ENCODE measurements at regions not wholly inside any gene's neighbourhood (a gene's known extent, or its start where the extent isn't known, plus 50 kb on each side); places are given as distances from the start of the nearest gene placed in this dataset.

- TF ChIP-seq, protein P1, sequence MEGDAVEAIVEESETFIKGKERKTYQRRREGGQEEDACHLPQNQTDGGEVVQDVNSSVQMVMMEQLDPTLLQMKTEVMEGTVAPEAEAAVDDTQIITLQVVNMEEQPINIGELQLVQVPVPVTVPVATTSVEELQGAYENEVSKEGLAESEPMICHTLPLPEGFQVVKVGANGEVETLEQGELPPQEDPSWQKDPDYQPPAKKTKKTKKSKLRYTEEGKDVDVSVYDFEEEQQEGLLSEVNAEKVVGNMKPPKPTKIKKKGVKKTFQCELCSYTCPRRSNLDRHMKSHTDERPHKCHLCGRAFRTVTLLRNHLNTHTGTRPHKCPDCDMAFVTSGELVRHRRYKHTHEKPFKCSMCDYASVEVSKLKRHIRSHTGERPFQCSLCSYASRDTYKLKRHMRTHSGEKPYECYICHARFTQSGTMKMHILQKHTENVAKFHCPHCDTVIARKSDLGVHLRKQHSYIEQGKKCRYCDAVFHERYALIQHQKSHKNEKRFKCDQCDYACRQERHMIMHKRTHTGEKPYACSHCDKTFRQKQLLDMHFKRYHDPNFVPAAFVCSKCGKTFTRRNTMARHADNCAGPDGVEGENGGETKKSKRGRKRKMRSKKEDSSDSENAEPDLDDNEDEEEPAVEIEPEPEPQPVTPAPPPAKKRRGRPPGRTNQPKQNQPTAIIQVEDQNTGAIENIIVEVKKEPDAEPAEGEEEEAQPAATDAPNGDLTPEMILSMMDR (IDR thresholded peaks at IDR 0.05; ENCODE audit: insufficient read depth, low read length, poor library complexity, severe bottlenecking), result no peak
- H3K4me3 ChIP-seq (replicated peaks; ENCODE audit: low read depth, low read length), result no peak overlapping the region
- H3K27me3 ChIP-seq (replicated peaks; ENCODE audit: control insufficient read depth, insufficient read depth, low read length), result no peaks in the 10 kb centered on the region
- DNase-seq (ENCODE audit: extremely low read depth, insufficient read length), result no peak
- no peaks in the 10 kb centered on the region for H3K36me3 ChIP-seq (ENCODE audit: control insufficient read depth, insufficient read depth, low read length)
Observed at GRCh38 chr15:25179673-25180511, 225.1 kb downstream of the SNRPN start.

DNA sequence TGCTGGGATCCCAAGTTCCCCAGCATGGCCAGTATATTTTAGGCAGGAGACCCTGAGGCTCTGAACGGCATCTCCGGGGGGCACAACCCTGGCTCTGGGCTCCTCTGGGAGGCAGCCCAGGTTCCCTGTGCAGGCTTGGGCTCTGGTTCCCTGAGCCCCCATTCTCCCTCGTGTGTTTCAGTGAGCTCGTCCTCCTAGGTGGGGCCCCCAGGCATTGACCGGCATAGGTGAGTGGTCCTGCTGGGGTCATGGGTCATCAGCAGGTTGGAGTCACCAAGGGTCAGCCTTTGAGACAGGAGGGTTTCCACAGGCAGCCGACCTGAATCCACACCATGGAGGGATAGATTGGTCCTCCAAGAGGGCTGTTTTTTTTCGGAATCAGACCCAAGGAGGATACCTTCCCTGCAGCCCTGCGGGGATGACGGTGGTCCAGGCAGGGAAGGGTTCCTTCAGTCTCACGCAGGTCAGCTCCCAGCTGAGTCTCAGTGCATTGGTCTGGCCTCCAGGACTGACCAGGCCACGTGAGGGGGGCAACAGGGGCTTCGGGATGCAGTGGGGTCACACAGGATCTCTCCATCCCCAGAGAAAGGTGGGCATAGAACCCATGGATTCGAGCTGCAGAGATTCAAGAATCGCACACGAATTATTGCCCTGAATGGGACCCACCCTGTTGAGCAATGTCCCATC, 226.0 kb downstream of the SNRPN start:
- DNase-seq (ENCODE audit: extremely low read depth, insufficient read length), result no peak
- TF ChIP-seq, protein P1 (IDR thresholded peaks at IDR 0.05; ENCODE audit: insufficient read depth, low read length, poor library complexity, severe bottlenecking), result no peak
- no peaks in the 10 kb centered on the region for H3K27me3 ChIP-seq (replicated peaks; ENCODE audit: control insufficient read depth, insufficient read depth, low read length)
- no peak overlapping the region for H3K4me3 ChIP-seq (replicated peaks; ENCODE audit: low read depth, low read length)
- H3K36me3 ChIP-seq (ENCODE audit: control insufficient read depth, insufficient read depth, low read length), result no peaks in the 10 kb centered on the region

DNA sequence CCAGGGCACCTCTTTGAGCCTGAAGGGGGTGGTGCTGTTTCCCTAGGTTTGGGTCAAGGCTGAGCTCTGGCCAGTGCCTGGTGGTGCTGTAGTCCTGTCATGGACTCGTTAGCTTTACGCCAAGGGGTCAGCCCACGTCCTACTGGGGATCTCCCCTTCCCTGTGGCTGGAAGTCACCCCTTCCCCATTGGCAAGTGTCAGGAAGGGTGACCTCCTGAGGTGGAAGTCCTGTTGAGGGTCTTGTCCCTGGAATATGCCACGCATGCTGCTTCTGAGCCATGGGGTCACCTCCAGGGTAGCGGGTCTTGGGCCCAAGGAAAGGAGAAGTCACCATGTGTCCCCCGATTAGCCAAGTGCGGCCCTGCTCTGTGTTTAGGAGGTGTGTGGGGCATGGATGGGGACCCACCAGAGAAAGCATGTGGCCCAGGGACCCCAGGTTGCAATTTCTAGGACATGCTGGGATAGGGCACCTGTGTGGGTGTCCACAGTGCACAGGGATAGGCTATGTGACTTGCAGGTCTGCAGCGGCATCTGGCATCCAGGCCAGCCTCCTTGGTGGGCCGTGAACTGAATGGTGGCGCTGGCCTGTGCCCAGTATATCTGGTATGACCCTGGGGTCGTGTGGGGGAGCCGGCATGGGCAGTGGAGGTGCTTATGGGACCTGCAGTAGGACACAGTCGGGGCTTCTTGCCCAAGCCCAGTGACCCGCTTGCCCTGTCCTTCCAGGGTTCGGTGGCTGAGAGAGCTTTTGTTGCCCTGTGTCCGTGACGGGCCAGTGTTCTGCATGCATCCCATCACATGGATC, 226.7 kb downstream of the SNRPN start:
- Histone ChIP-seq H3K27me3 (replicated peaks; ENCODE audit: control insufficient read depth, insufficient read depth, low read length) (no peaks in the 10 kb centered on the region), H3K36me3 (ENCODE audit: control insufficient read depth, insufficient read depth, low read length) (no peaks in the 10 kb centered on the region), H3K4me3 (replicated peaks; ENCODE audit: low read depth, low read length) (no peak overlapping the region)
- DNase-seq (ENCODE audit: extremely low read depth, insufficient read length), result no peak
- TF ChIP-seq, protein P1 (IDR thresholded peaks at IDR 0.05; ENCODE audit: insufficient read depth, low read length, poor library complexity, severe bottlenecking), result no peak

DNA sequence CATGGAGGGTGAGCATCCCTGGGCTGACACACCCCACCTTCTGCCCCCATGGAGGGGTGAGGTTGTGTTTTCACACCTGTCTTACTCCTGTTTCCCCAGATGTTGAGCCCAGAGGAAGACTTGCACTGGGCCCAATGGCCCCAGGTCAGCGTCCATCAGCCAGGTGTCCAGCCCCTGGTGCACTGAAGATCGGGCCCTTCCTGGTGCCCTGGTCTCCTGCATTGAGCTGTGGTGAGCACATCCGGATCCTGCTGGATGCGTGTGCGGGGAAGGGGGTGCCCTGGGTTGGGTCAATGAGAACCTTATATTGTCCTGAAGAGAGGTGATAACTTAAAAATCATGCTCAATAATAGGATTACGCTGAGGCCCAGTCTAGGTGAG, 227.3 kb downstream of the SNRPN start:
- Histone ChIP-seq H3K4me3 (replicated peaks; ENCODE audit: low read depth, low read length) (no peak overlapping the region), H3K36me3 (ENCODE audit: control insufficient read depth, insufficient read depth, low read length) (no peaks in the 10 kb centered on the region), H3K27me3 (replicated peaks; ENCODE audit: control insufficient read depth, insufficient read depth, low read length) (no peaks in the 10 kb centered on the region)
- DNase-seq (ENCODE audit: extremely low read depth, insufficient read length), result no peak
- TF ChIP-seq, protein P1 (IDR thresholded peaks at IDR 0.05; ENCODE audit: insufficient read depth, low read length, poor library complexity, severe bottlenecking), result no peak

DNA sequence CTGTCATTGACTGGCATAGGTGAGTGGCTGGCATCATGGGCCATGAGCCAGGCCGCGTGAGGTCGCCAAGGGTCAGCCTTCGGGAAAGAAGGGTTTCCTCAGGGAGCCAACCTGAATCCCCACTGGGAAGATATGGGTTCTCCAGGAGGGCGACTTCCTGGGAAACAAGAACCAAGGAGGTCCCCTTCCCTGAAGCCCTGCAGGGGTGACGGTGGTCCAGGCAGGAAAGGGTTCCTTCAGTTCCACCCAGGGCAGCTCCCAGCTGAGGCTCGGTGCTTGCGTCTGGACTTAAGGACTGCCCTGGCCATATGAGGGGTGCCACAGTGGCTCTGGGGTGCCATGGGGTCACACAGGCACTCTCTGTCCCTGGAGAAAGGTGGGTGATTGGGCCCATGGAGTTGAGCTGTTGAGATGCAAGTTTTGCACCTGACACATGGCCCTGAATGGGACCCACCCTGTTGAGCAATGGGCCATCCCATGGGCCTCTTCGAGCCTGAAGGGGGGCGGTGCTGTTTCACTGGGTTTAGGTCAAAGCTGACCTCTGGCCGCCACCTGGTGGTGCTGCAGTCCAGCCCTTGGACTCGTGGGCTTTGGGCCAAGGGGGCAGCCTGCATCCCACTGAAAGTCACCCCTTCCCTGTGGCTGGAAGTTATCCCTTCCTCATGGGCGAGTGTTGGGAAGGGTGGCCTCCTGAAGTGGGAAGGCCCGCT, 228.1 kb downstream of the SNRPN start:
- Histone ChIP-seq H3K27me3 (replicated peaks; ENCODE audit: control insufficient read depth, insufficient read depth, low read length) (no peaks in the 10 kb centered on the region), H3K4me3 (replicated peaks; ENCODE audit: low read depth, low read length) (no peak overlapping the region), H3K36me3 (ENCODE audit: control insufficient read depth, insufficient read depth, low read length) (no peaks in the 10 kb centered on the region)
- no peak for DNase-seq (ENCODE audit: extremely low read depth, insufficient read length)
- TF ChIP-seq, protein P1 (IDR thresholded peaks at IDR 0.05; ENCODE audit: insufficient read depth, low read length, poor library complexity, severe bottlenecking), result no peak

Data from GM06990 (cell line).